HCT116 (cell line): ENCODE measurements at regions not wholly inside any gene's neighbourhood (a gene's known extent, or its start where the extent isn't known, plus 50 kb on each side); places are given as distances from the start of the nearest gene placed in this dataset.

Experiments used
- ATAC-seq: fragments of 200-7000 bp; cut with Tn5 transposase; 2 replicates; pipeline ENCODE4 v1.9.1; 2020; ENCODE audit warnings: mild to moderate bottlenecking, moderate library complexity
- BruUV-seq: library from RNA; stranded (reverse); fragments of 400-500 nt; replicated peaks from 2 replicates; lab custom pipeline; 2021; lab: Mats Ljungman, UMichigan
- CTCF ChIA-PET: fragments of 300-600 bp; sonication (Branson Sonifier 250); formaldehyde crosslinking; loops from one replicate; lab custom pipeline; 2021; ENCODE audit warnings: antibody characterized with exemption; lab: Charles Lee
- POLR2A ChIA-PET: fragments of 300-600, 350-600 bp; sonication (Branson Sonifier 250); formaldehyde crosslinking; loops from one replicate; lab custom pipeline; 2021; ENCODE audit warnings: antibody characterized with exemption; lab: Charles Lee
- RAD21 ChIA-PET, 2 experiments: fragments of 300-600 bp; sonication (Branson Sonifier 250); formaldehyde crosslinking; loops; one replicate each; lab custom pipeline; 2023; ENCODE audit warnings: low total read pairs in 2 of 2; ENCODE audit not compliant: uncharacterized antibody in 2 of 2, unreplicated experiment in 2 of 2, low non-redundant PET in 1 of 2; lab: Charles Lee
- DNase-seq: peaks from one replicate; pipeline ENCODE4 v3.0.0-alpha.2; 2010; ENCODE audit warnings: low read depth, low spot score
- H2AFZ ChIP-seq: fragments of 200-600 bp; shearing (Covaris generic), sonication (generic); 2 replicates; pipeline ENCODE4 v1.6.1; 2017; ENCODE audit warnings: low read depth, mixed run types, mixed read lengths, antibody characterized with exemption, low read length; ENCODE audit not compliant: poor library complexity, severe bottlenecking
- H3K27ac ChIP-seq: 2 replicates; pipeline ENCODE4 v1.5.1; 2012; ENCODE audit warnings: low read depth, low read length
- H3K27me3 ChIP-seq: fragments of 200-600 bp; sonication (generic); 2 replicates; pipeline ENCODE4 v1.6.1; 2016; ENCODE audit warnings: mixed run types, low read length, mixed read lengths; ENCODE audit not compliant: insufficient read depth
- H3K36me3 ChIP-seq, 2 experiments: fragments of 200-500 bp in 1 of 2; fragments of 200-600 bp in 1 of 2; sonication (Bioruptor generic) in 1 of 2; sonication (generic) in 1 of 2; 2 replicates each; pipeline versions ENCODE4 v1.5.1 to v1.6.1; 2014 to 2016; ENCODE audit warnings: low read length in 2 of 2, inconsistent platforms in 1 of 2, mixed read lengths in 1 of 2, mixed run types in 1 of 2; ENCODE audit not compliant: insufficient read depth in 2 of 2, control insufficient read depth in 1 of 2
- H3K4me1 ChIP-seq, 2 experiments: fragments of 200-600 bp in 1 of 2; sonication (generic) in 1 of 2; 2 replicates each; pipeline versions ENCODE4 v1.5.1 to v1.6.1; 2012 to 2017; ENCODE audit warnings: low read length in 2 of 2, inconsistent platforms in 1 of 2, mild to moderate bottlenecking in 1 of 2, mixed read lengths in 1 of 2, mixed run types in 1 of 2, moderate library complexity in 1 of 2; ENCODE audit not compliant: insufficient read depth in 2 of 2, control insufficient read depth in 1 of 2
- H3K4me2 ChIP-seq: fragments of 200-600 bp; sonication (generic); 2 replicates; pipeline ENCODE4 v1.6.1; 2017; ENCODE audit warnings: mixed run types, low read length, mixed read lengths
- H3K4me3 ChIP-seq, 2 experiments: fragments of 200-600 bp in 1 of 2; sonication (generic) in 1 of 2; replicated peaks in 1 of 2; 2 replicates each; pipeline ENCODE4 v1.5.1; 2011 to 2016; ENCODE audit warnings: low read length in 2 of 2, control low read depth in 1 of 2, low read depth in 1 of 2, mild to moderate bottlenecking in 1 of 2, mixed read lengths in 1 of 2, mixed run types in 1 of 2
- H3K79me2 ChIP-seq: fragments of 200-600 bp; sonication (generic); 2 replicates; pipeline ENCODE4 v1.6.1; 2017; ENCODE audit warnings: mild to moderate bottlenecking, mixed run types, low read length, moderate library complexity, mixed read lengths; ENCODE audit not compliant: insufficient read depth
- H3K9ac ChIP-seq: fragments of 200-600 bp; sonication (generic); 2 replicates; pipeline ENCODE4 v1.6.1; 2016; ENCODE audit warnings: low read length, mixed read lengths
- H3K9me2 ChIP-seq: fragments of 200-600 bp; sonication (generic), shearing (Covaris generic); 2 replicates; pipeline ENCODE4 v1.6.1; 2017; ENCODE audit warnings: mixed run types, mild to moderate bottlenecking, moderate library complexity; ENCODE audit not compliant: insufficient read depth
- H3K9me3 ChIP-seq, 2 experiments: fragments of 200-500 bp in 1 of 2; fragments of 200-600 bp in 1 of 2; sonication (Bioruptor generic) in 1 of 2; sonication (generic) in 1 of 2; 2 replicates each; pipeline ENCODE4 v1.6.1; 2014 to 2017; ENCODE audit warnings: low read length in 2 of 2, mixed read lengths in 2 of 2, inconsistent platforms in 1 of 2, low read depth in 1 of 2, mild to moderate bottlenecking in 1 of 2, mixed run types in 1 of 2, moderate library complexity in 1 of 2; ENCODE audit not compliant: control insufficient read depth in 1 of 2, insufficient read depth in 1 of 2
- H4K20me1 ChIP-seq: fragments of 200-600 bp; sonication (generic), shearing (Covaris generic); 2 replicates; pipeline ENCODE4 v1.6.1; 2017; ENCODE audit warnings: mixed run types, mild to moderate bottlenecking, moderate library complexity; ENCODE audit not compliant: insufficient read depth
- CBX3 ChIP-seq: IDR thresholded peaks from 2 replicates; pipeline ENCODE4 v1.6.1; 2012; ENCODE audit warnings: low read depth
- ELF1 ChIP-seq: IDR thresholded peaks from 2 replicates; pipeline ENCODE4 v1.6.1; 2012; ENCODE audit warnings: low read depth, borderline replicate concordance
- FOSL1 ChIP-seq: IDR thresholded peaks from 2 replicates; pipeline ENCODE4 v1.6.1; 2012; ENCODE audit warnings: low read depth
- JUND ChIP-seq: IDR thresholded peaks from 2 replicates; pipeline ENCODE4 v1.6.1; 2012
- POLR2A ChIP-seq: IDR thresholded peaks from 2 replicates; pipeline ENCODE4 v1.7.0; 2011; ENCODE audit warnings: borderline replicate concordance; ENCODE audit not compliant: insufficient read depth, insufficient read length; ENCODE audit errors: extremely low read depth
- POLR2AphosphoS5 ChIP-seq: IDR thresholded peaks from 2 replicates; pipeline ENCODE4 v1.6.1; 2011; ENCODE audit warnings: mild to moderate bottlenecking, low read depth, low read length, moderate library complexity
- SP1 ChIP-seq: IDR thresholded peaks from 2 replicates; pipeline ENCODE4 v1.6.1; 2012; ENCODE audit warnings: low read depth
- ZNF274 ChIP-seq: fragments of 200-500 bp; sonication (Bioruptor generic); IDR thresholded peaks from 2 replicates; pipeline ENCODE4 v1.6.1; 2014; ENCODE audit warnings: mild to moderate bottlenecking, low read depth, low read length, inconsistent platforms
- intact Hi-C: fragments of 100-400 bp; cut with micrococcal nuclease; formaldehyde crosslinking; loops from 2 replicates; pipeline ENCODE4 v1.10.0; 2022
- TF ChIP-seq, protein P1 (sequence below): IDR thresholded peaks from 2 replicates; pipeline ENCODE4 v1.6.1; 2011; ENCODE audit warnings: mild to moderate bottlenecking, low read length, moderate library complexity; ENCODE audit not compliant: insufficient replicate concordance; ENCODE audit errors: extremely low read depth
- TF ChIP-seq, protein P2 (sequence below): IDR thresholded peaks from 2 replicates; pipeline ENCODE4 v1.6.1; 2012

DNA sequence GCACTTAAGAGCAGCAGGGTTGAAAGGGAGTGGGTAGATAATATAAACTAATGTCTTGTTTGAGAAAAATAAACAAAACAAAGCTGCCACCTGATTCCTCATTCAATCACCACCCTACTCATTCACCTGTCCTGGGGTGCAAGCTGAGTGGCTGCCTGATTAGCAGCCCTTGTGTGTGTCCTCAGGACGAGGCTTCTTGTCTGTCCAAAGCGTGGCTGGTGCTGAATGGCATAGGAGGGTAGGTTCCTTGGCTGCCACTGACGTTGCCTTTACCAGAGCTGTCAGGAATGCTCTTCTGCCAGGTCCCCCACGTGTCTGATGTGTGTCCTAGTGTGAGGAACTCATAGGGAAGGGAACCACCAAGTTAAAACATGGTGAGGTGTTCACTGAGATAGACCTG lies 146.6 kb upstream of the SLC24A2 start:
- DNase-seq = no peak
- Histone ChIP-seq H3K4me3 (no peak overlapping the region), H2AFZ (no peak overlapping the region)
- BruUV-seq = no TSS peak
- ChIA-PET CTCF (no interaction called here), POLR2A (no interaction called here)
- intact Hi-C loops = loop anchor here (10.0 kb wide), 1 partner anchor 399 kb away; no protein-coding TSS in a partner anchor
- TF ChIP-seq SP1 (no peak), POLR2AphosphoS5 (no peak), CBX3 (no peak), ELF1 (no peak), JUND (no peak), ZNF274 (no peak), FOSL1 (no peak), POLR2A (no peak)
- TF ChIP-seq, protein P1, sequence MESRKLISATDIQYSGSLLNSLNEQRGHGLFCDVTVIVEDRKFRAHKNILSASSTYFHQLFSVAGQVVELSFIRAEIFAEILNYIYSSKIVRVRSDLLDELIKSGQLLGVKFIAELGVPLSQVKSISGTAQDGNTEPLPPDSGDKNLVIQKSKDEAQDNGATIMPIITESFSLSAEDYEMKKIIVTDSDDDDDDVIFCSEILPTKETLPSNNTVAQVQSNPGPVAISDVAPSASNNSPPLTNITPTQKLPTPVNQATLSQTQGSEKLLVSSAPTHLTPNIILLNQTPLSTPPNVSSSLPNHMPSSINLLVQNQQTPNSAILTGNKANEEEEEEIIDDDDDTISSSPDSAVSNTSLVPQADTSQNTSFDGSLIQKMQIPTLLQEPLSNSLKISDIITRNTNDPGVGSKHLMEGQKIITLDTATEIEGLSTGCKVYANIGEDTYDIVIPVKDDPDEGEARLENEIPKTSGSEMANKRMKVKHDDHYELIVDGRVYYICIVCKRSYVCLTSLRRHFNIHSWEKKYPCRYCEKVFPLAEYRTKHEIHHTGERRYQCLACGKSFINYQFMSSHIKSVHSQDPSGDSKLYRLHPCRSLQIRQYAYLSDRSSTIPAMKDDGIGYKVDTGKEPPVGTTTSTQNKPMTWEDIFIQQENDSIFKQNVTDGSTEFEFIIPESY = no peak
- TF ChIP-seq, protein P2, sequence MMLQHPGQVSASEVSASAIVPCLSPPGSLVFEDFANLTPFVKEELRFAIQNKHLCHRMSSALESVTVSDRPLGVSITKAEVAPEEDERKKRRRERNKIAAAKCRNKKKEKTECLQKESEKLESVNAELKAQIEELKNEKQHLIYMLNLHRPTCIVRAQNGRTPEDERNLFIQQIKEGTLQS = no peak
- TF ChIP-seq, all 23 proteins: peak for 0
- Histone ChIP-seq H3K27ac (no peak overlapping the region), H4K20me1 (no peaks in the 10 kb centered on the region), H3K9ac (no peak overlapping the region), H3K4me1 (no peaks in the 10 kb centered on the region), H3K4me2 (no peak overlapping the region), H3K79me2 (no peaks in the 10 kb centered on the region), H3K27me3 (0 out of 2 replicates have a peak, but pooled peaks cover 3% of the 10 kb centered on the region), H3K9me2 (no peaks in the 10 kb centered on the region), H3K9me3 (no peaks in the 10 kb centered on the region), H3K36me3 (no peaks in the 10 kb centered on the region)
- RAD21 ChIA-PET = no interaction called here
- ATAC-seq = no peak; the same call in 1 of the 2 replicates
